GM12892 (cell line): ENCODE measurements at regions not wholly inside any gene's neighbourhood (a gene's known extent, or its start where the extent isn't known, plus 50 kb on each side); places are given as distances from the start of the nearest gene placed in this dataset.

Experiments
- POLR2A ChIP-seq: IDR thresholded peaks from 2 replicates; pipeline ENCODE4 v1.6.1; 2011; ENCODE audit warnings: low read depth, low read length, control low read depth
- POLR2AphosphoS5 ChIP-seq: IDR thresholded peaks from 2 replicates; pipeline ENCODE4 v1.6.1; 2011; ENCODE audit warnings: low read depth, low read length, control low read depth
- TAF1 ChIP-seq: IDR thresholded peaks from 2 replicates; pipeline ENCODE4 v1.6.1; 2011; ENCODE audit warnings: low read depth, mild to moderate bottlenecking, control low read depth, low read length, borderline replicate concordance

DNA sequence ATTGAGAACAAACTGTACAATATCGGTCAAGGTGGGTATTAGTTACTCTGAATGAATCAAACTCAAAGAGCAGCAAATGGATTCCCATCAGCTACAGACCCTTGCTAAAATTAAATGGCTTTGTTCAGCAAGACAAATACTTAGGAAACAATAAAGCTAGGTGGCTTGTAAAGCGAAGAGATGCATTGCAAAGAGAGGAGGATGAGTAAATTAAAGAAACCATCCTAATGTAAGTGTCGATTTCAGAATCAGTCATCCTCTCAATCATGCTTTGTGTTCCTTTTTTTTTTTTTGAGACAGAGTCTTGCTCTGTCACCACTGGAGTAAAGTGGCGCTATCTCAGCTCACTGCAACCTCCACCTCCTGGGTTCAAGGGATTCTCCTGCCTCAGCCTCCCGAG is 359.2 kb upstream of the ZNF462 start:
- TF ChIP-seq TAF1 (no peak), POLR2AphosphoS5 (no peak), POLR2A (no peak)
